Bronchial epithelial cell (primary cell): ENCODE measurements at regions not wholly inside any gene's neighbourhood (a gene's known extent, or its start where the extent isn't known, plus 50 kb on each side); places are given as distances from the start of the nearest gene placed in this dataset.

Experiments
- DNase-seq: peaks from one replicate; pipeline ENCODE4 v3.0.0-alpha.2; 2010; ENCODE audit warnings: low read depth
- FAIRE-seq: peaks from 2 replicates; lab custom pipeline; 2011; peaks lifted over from hg19 to GRCh38; lab: Jason Lieb, UNC
- H3K27me3 ChIP-seq: 2 replicates; pipeline ENCODE4 v1.5.1; 2011; ENCODE audit warnings: low read length; ENCODE audit not compliant: control insufficient read depth, insufficient read depth
- H3K36me3 ChIP-seq: 2 replicates; pipeline ENCODE4 v1.5.1; 2011; ENCODE audit warnings: low read length; ENCODE audit not compliant: control insufficient read depth, insufficient read depth
- H3K4me3 ChIP-seq: 2 replicates; pipeline ENCODE4 v1.5.1; 2011; ENCODE audit warnings: mild to moderate bottlenecking, low read depth, low read length, control low read depth
- TF ChIP-seq, protein P1 (sequence below): IDR thresholded peaks from 2 replicates; pipeline ENCODE4 v1.5.1; 2011; ENCODE audit warnings: mild to moderate bottlenecking, moderate library complexity, low read length, control low read depth, inconsistent platforms; ENCODE audit not compliant: insufficient read depth, severe bottlenecking

DNA sequence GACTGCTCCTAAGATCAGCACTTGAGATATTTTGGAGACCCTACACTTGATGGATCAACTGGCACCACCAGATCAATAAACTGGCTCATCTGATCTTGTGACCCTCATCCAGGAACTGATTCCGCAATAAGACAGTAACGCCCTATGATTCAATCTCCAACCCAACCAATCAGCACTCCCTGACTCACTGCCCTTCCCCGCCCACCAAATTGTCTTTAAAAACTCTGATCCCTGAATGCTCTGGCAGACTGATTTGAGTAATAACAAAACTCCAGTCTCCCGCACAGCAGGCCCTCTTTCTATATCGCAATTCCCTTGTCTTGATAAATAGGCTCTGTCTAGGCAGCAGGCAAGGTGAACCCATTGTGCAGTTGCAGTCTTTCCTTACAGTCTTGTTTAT, 677.0 kb downstream of the LRRC70 start:
- TF ChIP-seq, protein P1, sequence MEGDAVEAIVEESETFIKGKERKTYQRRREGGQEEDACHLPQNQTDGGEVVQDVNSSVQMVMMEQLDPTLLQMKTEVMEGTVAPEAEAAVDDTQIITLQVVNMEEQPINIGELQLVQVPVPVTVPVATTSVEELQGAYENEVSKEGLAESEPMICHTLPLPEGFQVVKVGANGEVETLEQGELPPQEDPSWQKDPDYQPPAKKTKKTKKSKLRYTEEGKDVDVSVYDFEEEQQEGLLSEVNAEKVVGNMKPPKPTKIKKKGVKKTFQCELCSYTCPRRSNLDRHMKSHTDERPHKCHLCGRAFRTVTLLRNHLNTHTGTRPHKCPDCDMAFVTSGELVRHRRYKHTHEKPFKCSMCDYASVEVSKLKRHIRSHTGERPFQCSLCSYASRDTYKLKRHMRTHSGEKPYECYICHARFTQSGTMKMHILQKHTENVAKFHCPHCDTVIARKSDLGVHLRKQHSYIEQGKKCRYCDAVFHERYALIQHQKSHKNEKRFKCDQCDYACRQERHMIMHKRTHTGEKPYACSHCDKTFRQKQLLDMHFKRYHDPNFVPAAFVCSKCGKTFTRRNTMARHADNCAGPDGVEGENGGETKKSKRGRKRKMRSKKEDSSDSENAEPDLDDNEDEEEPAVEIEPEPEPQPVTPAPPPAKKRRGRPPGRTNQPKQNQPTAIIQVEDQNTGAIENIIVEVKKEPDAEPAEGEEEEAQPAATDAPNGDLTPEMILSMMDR, result no peak
- H3K36me3 ChIP-seq, result no peaks in the 10 kb centered on the region
- no peak for FAIRE-seq

DNA sequence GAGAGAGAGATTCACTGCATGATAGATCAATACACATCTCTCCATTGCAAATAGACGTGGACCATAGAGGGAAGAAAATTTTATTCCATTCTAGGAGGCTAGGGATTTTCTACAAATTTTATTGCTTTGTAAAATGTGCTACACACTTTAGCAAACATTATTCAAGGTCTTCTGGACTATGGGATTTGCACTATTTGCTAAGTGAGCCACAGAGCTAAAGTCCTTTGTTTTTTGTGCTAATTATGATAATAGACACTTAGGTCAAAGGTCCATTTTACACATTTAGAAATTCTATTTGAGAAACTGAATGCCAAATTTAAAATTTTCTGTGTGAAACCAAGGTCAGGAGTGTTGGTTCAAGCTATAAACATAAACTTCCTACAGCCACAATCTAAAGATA, 672.3 kb downstream of the LRRC70 start:
- TF ChIP-seq, protein P1, result no peak
- DNase-seq, result no peak
- FAIRE-seq, result no peak
- Histone ChIP-seq H3K36me3 (no peaks in the 10 kb centered on the region), H3K27me3 (no peaks in the 10 kb centered on the region), H3K4me3 (no peak overlapping the region)

More for the DNA sequence above, 677.0 kb downstream of the LRRC70 start:
- Histone ChIP-seq H3K27me3 (no peaks in the 10 kb centered on the region), H3K4me3 (no peak overlapping the region)
- peak; percentile 5 for DNase-seq

DNA sequence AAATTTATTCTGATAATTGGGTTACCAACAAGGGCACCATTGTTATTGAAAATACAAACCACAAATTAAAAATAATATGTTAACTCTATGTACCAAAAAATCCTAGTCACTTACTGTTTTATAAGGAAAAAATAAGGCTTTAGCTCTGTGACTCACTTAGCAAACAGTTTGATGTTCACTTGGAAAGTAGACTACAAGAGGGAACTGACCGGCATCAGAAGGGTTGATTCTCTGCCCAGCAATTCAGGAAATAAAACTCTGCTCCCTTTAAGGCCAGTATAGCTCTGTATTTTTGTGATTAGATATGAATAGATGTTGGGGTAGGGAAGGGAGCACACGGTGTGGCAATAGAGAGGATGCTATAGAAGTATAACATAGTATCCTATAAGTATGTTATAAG, 671.3 kb downstream of the LRRC70 start:
- DNase-seq, result peak; percentile 13
- FAIRE-seq, result no peak

DNA sequence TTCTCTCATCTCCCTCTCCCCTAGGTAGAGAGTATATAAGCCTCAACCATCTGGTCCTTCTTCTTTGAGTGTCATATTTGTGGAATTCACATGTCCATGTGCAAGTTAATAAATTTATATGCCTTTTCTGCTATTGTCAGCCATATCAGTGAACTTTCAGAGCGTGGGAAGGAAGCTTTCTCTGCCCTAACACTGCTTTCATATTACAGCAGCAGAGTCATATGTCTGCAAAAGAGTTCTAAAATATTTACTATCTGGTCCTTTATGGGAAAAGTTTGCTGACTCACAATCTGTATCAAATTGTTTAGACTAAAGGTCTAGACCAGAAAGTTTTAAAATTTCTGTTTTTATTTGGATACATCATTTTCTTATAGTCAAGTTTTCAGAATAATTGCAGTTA, 669.0 kb downstream of the LRRC70 start:
- TF ChIP-seq, protein P1, result no peak
- no peak for FAIRE-seq
- no peak for DNase-seq

More for the DNA sequence above, 671.3 kb downstream of the LRRC70 start:
- no peaks in the 10 kb centered on the region for H3K36me3 ChIP-seq
- no peak overlapping the region for H3K4me3 ChIP-seq
- TF ChIP-seq, protein P1, result no peak
- no peaks in the 10 kb centered on the region for H3K27me3 ChIP-seq

DNA sequence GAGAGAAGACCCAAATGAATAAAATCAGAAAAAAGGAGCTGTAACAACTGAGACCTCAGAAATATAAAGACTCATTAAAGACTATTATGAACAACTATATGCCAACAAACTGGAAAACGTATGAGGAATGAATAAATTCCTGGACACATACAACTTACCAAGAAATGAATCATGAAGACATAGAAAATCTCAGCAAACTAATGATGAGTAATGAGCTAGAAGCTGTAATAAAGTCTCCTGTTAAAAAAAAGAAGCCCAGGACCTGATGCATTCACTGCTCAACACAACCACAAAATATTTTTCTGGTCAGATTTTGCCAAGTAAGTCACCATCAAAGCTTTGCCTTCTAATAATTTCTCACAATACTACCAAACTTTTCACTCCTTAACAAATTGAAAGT, 666.7 kb downstream of the LRRC70 start:
- H3K4me3 ChIP-seq, result no peak overlapping the region
- H3K27me3 ChIP-seq, result no peaks in the 10 kb centered on the region
- H3K36me3 ChIP-seq, result no peaks in the 10 kb centered on the region
- TF ChIP-seq, protein P1, result no peak
- peak; percentile 43 for DNase-seq
- no peak for FAIRE-seq

More for the DNA sequence above, 669.0 kb downstream of the LRRC70 start:
- H3K4me3 ChIP-seq, result no peak overlapping the region
- no peaks in the 10 kb centered on the region for H3K36me3 ChIP-seq
- H3K27me3 ChIP-seq, result no peaks in the 10 kb centered on the region

DNA sequence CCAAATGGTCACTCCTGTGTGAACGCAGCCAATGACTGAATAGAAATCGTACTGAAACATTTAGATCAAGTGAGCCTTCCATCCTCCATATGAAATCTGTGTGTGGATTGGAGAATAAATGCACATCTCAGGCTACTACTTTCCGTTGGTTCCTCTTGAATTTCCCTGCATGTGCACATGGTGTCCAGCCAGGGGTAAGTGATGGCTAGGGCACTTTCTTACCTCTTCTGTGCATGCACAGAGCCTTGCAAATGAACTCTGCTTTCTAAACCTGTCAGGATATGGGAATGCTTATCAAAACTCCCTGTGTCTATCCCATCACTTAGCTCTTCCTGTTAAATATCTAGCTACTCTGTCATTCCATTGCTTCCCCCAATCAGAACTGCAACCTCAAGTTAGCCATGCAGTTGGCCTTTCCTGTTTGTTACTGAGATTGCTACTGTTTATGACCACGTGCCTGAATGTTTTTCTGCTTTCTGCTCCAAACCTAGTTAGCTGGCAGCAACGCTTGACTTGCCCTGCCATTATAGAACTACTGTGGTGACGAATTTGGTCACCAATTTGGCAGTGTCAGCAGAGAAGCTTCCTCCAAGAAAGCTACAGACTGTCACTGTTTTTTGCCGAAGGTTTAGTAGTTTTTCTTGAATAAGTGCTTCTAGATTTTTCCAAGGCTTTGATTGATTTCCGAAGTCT, 661.6 kb downstream of the LRRC70 start:
- TF ChIP-seq, protein P1, result no peak
- no peak for DNase-seq
- FAIRE-seq, result peak; percentile 62
- Histone ChIP-seq H3K4me3 (no peak overlapping the region), H3K27me3 (no peaks in the 10 kb centered on the region), H3K36me3 (no peaks in the 10 kb centered on the region)
